GM21528 (cell line): ENCODE measurements at regions not wholly inside any gene's neighbourhood (a gene's known extent, or its start where the extent isn't known, plus 50 kb on each side); places are given as distances from the start of the nearest gene placed in this dataset.

Experiments
- ATAC-seq: cut with Tn5 transposase; IDR thresholded peaks from one replicate; pipeline ENCODE4 v1.9.1; 2021; ENCODE audit warnings: mild to moderate bottlenecking, moderate library complexity; ENCODE audit not compliant: unreplicated experiment, low FRiP score

- ATAC-seq: no peak
Measured at GRCh38 chr9:107931071-107931715, 441.6 kb upstream of the KLF4 start.

DNA sequence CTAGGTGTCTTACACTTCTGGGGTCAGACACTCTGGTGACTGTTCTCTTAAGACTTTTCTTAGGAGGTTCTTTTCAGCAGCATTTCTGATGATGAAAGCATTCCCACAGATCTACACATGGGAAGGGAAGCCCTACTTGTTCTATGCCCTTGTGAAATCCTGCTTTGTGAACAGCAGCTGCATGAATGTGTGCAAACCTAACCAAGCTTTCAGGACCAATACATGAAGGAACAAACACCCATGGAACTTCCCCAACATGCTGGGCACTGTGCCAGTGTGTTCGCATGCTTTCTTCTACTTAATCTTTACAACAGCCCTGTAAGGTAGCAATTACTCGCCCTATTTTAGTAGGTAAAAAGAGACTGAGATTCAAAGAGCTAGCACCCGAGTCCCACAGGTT is 439.9 kb upstream of the KLF4 start:
- no peak for ATAC-seq

DNA sequence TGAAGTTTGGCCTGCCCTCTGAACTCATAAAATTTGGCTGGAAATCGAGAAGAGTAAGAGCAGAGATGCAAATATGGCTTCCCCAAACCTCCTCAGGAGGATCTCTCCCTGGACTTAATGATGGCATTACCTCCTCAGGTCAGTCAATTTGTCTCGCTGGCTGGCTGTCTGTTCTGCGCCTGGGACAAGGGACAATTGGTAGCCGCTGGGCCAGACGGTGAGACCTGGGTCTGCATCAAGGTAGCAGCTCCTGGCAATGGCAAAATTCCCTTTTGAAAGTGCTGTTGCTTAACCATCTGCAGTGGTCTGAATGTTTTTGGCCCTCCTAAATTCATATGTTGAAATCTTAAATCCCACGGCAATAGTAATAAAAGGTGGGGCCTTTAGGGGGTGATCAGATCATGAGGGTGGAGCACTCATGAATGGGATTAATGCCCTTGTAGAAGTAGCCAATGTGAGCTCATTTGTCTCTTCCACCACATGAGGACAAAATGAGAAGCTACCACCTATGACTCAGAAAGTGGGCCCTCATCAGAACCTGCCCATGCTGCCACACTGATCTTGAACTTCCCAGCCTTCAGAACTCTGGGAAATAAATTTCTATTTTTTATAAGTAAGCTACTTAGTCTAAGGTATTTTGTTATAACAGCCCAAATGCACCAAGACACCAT is 439.3 kb upstream of the KLF4 start:
- no peak for ATAC-seq

- ATAC-seq: no peak
Measured at GRCh38 chr9:107927276-107927675, 437.7 kb upstream of the KLF4 start.

DNA sequence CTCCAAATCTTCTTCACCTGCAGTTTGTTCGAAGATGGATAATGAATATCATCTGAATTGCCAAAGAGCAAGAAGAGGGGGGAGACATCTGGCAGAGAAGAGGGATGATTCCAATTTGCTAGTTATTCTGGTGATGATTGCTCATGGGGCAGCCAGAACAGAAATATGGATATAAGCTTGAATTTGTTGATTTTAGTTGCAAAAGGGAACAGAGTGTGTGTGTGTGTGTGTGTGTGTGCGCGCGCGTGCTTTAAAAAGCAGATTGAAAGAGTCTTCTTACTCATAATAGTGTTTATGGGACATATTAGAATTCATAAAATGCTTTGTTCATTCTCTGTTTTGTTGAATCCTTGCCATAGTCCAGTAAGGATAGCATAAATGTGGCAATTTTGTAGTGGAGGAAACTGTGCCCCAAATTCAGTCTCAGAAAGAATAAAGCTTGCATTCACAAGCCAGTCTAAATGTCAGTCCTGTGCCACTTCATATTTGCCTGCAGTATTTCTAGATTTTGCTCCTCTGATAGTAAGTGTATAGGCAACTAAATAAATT is 436.3 kb upstream of the KLF4 start:
- ATAC-seq: no peak

DNA sequence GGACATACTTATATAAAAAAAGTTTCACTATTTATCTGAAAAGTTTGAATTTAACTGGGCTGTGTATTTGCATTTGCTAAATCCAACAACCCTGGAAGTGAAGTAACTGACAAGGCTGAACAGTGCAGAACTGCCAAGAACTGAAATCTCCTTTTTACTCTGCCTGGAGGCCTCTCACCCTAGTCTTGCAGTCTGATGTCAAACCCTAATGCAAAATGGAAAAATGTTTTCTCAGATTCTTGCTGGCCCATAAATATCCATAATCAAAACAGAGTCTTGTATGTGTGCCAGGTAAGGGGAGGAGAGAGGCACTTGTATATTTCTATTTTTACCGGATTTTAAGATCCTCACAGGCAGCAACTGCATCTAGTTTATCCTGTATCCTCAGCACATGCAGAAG is 432.7 kb upstream of the KLF4 start:
- ATAC-seq: no peak

DNA sequence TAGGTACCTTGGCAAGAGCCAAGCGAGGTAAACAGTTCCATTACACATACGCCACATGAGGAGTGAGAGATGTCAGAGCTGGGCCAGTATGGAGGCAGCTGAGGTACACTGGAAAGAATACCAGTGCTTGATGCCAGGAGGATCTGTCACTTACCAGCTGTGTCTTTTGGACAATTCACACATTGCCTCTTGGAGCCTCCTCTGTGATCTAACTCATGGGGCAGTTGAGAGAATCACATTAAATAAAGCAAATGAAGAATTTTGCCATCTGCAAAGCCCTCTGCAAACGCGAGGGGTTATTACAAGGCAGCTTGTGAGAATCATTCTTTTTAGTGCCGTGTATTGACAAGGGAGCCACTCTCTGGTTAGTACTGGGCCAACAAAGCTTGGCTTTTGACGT is 429.7 kb upstream of the KLF4 start:
- no peak for ATAC-seq

DNA sequence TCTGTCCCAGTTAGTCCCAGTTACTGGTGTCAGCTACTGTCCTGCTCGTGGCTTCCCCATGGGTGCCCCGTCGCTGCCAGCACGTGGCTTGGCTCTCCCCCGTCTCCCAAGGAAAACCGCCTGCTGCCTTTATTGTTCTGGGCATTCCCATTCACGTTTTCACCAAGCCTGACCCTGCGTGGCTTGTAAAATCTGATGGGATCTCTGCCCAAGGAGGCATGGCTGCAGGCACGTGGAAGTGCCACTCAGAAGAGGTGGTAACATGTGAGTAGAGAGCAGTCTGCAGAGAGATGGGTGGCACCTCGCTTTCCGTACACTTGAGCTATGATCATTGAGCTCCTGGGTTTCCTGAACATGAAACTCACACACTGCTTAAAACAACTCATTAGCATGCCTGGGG is 429.2 kb upstream of the KLF4 start:
- ATAC-seq: no peak

DNA sequence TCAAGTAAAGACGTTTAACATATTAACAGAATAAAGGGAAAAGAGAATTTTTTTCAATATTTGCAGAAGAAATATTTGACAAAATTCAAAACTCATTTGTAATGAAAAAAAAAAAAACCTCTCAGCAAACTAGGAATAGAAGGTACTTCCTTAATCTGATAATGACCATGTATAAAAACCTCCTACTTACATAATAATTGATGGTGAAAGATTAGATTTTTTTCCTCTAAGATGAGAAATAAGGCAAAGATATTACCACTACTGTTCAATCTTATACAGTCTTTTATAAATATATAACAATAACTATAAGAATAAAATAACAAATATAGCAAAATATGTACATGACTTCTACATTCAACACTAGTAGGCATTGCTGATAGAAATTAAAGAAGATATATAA is 424.6 kb upstream of the KLF4 start:
- no peak for ATAC-seq

DNA sequence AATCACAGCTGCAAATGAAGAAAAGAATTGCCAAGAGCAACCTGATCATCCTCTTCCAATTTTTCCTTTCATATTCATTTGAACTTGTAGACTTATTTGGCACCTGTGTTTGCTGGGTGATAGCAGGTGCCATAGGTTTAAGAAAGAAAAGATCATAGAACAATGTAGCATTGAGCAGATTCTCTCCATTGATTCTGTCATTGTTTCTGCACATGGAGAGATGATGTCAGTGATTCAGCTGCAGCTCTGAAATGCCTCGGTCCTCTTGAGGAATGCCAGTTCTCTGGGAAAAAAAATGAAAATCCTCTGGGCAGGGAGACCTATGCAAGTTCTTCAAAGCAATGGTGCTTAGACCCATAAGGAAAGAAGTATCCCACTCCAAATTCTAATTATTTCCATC is 418.1 kb upstream of the KLF4 start:
- ATAC-seq: no peak

DNA sequence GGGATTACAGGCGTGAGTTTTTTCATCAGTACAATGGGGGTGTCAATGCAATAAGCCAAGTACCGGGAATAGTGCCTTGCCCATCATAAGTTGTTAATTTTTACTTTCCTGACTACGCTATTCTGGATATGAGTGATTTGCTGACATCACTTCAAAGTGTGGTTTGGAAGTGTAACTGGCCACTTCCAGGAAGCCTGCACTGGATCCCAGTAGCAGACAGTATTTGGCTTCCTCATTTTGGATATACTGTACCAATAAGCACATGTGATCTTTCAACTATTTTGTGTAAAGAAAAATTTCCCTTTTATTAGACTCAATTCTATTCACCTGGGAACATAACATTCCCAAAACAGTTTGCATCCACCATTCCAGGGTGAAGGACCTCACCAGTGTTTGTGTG is 417.7 kb upstream of the KLF4 start:
- ATAC-seq: no peak

- no peak for ATAC-seq
Measured at GRCh38 chr9:107906074-107906473, 416.5 kb upstream of the KLF4 start.

GRCh38 chr9:107905308-107906020 is 415.9 kb upstream of the KLF4 start:
- ATAC-seq: no peak

- no peak for ATAC-seq
Measured at GRCh38 chr9:107899961-107900330, 410.4 kb upstream of the KLF4 start.

DNA sequence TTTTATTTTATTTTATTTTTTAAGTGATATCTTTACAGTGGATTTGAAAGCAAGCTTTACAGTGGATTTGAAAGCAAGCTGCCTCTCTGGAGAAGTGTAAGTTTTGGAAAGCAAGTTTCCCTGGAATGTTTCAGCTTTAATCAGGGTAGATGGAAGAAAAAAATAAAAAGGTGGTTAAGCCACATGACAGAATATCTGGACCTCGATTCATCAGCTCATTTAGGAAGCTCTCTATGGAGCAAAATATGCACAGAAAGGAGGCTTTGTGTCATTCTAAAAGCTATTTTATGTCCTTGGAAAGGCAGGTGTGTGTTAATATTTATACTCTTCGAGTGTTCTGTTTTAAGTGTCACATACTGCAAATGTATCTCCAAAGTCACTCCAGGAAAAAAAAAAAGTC is 409.2 kb upstream of the KLF4 start:
- ATAC-seq: no peak

DNA sequence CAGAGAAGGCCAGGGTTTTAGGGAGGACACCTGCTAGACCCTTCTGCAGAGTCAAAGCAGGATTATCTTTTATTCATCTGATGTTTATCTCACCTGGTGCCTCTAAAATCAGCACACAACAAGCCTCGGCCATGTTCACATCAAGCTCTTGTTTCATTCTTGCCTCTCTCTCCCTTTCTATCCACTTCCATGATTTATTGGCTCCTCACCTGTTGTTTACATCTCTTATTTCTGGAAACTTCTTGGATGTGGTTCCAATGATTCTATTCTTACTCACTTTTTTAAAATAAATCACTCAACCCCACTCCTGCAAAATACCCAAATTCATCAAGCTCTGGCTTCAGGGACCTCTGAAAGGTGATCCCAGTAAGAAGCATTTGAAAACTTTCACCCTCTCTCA is 407.0 kb upstream of the KLF4 start:
- no peak for ATAC-seq

DNA sequence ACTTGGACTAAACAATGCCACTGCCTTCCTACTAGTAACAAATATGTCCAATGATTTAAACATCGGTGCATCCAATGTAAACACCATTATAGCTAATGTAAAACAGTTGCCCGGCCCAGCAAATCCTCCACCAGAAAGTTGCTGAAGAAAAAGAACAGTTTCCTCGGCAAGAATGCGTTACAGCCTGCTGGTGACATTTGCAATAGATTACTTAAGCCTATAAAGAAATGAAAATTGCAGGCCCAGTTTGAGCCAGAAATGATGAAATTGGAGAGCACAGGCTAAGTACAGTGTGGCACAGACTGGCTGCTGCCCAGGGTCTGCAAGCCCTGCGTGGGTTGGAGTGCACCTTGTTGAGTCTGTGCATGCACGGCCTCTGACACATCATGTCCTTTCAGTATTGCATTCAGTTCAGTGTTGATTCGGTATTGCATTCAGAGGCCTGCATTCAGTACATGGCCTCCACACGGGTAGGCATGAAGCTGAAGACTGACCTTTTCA is 406.0 kb upstream of the KLF4 start:
- ATAC-seq: no peak

DNA sequence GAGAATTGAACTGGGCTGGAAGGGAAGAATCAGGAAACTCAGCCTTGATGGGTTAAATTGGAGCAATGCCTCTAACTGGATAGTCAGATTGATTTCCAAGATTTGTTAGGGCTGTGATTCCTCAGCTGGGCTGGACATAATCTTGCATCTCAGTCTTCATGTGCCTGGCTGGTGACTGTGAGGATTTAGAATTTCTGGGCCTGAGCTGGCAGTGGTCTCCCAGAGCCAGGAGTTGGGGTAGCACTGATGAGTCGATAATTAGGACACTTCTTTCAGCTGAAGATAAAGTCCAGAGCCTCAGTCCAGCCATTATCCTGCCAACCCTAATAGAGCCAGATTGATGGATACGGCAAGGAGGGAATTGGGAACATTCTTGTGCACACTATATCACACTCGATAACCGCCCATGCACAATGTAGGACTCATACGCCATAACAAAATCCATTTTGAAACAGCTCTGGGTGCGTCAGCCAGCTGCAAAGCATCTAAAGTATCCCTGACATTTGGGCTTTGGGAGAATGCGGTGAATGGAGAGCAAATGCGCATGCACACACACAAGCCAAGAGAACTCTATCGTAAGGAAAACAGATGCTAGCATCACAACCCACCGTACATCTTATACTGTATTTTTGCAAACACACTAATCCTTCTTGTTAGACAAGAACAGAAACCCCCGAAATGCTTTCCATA is 405.1 kb upstream of the KLF4 start:
- no peak for ATAC-seq

DNA sequence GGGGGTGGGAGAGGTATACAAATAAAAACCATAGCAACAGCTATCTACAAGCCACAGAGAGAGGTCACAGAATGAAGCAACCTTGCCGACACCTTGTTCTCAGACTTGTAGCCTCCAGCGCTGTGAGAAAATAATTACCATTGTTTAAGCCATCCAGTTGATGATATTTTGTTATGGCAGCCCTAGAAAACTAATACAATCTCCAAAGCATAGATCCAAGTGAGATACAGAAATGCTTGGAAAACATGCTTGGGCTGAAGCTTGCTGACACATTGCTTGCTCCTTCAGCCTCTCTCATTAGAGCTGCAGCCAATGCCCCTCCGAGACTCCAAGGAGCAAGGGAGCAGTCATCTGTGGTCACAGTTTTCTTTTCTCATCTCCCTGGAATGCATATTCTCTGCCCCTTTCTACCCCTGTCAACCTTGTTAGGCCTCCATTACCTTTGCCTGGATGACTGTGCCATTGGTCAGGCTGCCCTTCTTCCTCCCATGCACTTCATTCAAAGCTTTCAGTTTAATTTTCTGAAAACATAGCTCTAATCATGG is 401.4 kb upstream of the KLF4 start:
- no peak for ATAC-seq

GRCh38 chr9:107888773-107889227 is 399.2 kb upstream of the KLF4 start:
- no peak for ATAC-seq

GRCh38 chr9:107886826-107887225 is 397.3 kb upstream of the KLF4 start:
- no peak for ATAC-seq
